ENCODE measurements at regions not wholly inside any gene's neighbourhood (a gene's known extent, or its start where the extent isn't known, plus 50 kb on each side); places are given as distances from the start of the nearest gene placed in this dataset.

GRCh38 chr1:83545066-83545862, 453.7 kb downstream of the TTLL7 start:
- Histone ChIP-seq H3K27ac (no peak overlapping the region), H3K4me3 (no peak overlapping the region), H3K9me3 (replicated peaks in 1 of 3) (no peaks in the 10 kb centered on the region), H3K36me3 (replicated peaks in 1 of 2) (no peaks in the 10 kb centered on the region), H3K4me1 (replicated peaks in 1 of 2) (peaks cover 3 to 11% of the 10 kb centered on the region in 2 donors), H3K27me3 (no peaks in the 10 kb centered on the region)
- no peak for TF ChIP-seq POLR2A (IDR thresholded peaks at IDR 0.05)
- TF ChIP-seq, protein P1, sequence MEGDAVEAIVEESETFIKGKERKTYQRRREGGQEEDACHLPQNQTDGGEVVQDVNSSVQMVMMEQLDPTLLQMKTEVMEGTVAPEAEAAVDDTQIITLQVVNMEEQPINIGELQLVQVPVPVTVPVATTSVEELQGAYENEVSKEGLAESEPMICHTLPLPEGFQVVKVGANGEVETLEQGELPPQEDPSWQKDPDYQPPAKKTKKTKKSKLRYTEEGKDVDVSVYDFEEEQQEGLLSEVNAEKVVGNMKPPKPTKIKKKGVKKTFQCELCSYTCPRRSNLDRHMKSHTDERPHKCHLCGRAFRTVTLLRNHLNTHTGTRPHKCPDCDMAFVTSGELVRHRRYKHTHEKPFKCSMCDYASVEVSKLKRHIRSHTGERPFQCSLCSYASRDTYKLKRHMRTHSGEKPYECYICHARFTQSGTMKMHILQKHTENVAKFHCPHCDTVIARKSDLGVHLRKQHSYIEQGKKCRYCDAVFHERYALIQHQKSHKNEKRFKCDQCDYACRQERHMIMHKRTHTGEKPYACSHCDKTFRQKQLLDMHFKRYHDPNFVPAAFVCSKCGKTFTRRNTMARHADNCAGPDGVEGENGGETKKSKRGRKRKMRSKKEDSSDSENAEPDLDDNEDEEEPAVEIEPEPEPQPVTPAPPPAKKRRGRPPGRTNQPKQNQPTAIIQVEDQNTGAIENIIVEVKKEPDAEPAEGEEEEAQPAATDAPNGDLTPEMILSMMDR (IDR thresholded peaks at IDR 0.05): no peak
- DNase-seq: no peak
- intact Hi-C loops (cut with DNase I): no loop called here
- WGBS, 4 donors: 81 to 93% (median 90%) methylated on average over 5 of the region's 5 CpGs

GRCh38 chr1:83543222-83543973, 455.5 kb downstream of the TTLL7 start:
- no peak for DNase-seq
- TF ChIP-seq, protein P1 (IDR thresholded peaks at IDR 0.05): no peak
- Histone ChIP-seq H3K27ac (no peak overlapping the region), H3K4me1 (replicated peaks in 1 of 2) (peaks cover 3 to 11% of the 10 kb centered on the region in 2 donors), H3K36me3 (replicated peaks in 1 of 2) (no peaks in the 10 kb centered on the region), H3K27me3 (no peaks in the 10 kb centered on the region), H3K4me3 (no peak overlapping the region), H3K9me3 (replicated peaks in 1 of 3) (no peaks in the 10 kb centered on the region)
- intact Hi-C loops (cut with DNase I): no loop called here
- WGBS, 4 donors: 53 to 67% (median 61%) methylated on average over 3 of the region's 3 CpGs

GRCh38 chr1:83531521-83532309, 467.2 kb downstream of the TTLL7 start:
- Histone ChIP-seq H3K4me3 (no peak overlapping the region), H3K9me3 (replicated peaks in 1 of 3) (no peaks in the 10 kb centered on the region), H3K27me3 (no peaks in the 10 kb centered on the region), H3K4me1 (replicated peaks in 1 of 2) (no peaks in the 10 kb centered on the region), H3K36me3 (replicated peaks in 1 of 2) (no peaks in the 10 kb centered on the region), H3K27ac (no peak overlapping the region)
- 77 to 89% (median 81%) methylated on average over 2 of the region's 2 CpGs for WGBS, 4 donors
- no peak for DNase-seq
- TF ChIP-seq, protein P1 (IDR thresholded peaks at IDR 0.05): no peak
- no peak for TF ChIP-seq POLR2A (IDR thresholded peaks at IDR 0.05)
- intact Hi-C loops (cut with DNase I): no loop called here

DNA sequence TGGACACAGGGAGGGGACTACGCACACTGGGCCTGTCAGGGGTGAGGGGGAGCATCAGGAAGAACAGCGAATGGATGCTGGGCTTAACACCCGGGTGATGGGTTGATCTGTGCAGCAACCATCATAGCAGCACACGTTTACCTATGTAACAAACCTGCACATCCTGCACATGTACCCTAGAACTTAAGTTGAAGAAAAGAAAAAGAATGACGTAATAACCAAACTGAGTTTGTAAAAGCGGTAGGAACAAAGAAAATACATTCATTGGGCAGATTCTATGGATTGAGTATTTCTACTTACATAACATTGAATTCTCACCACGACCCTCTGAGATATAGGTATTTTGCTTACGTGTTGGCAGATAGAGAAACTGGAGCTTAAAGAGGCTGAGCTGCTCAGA, 468.4 kb downstream of the TTLL7 start:
- Histone ChIP-seq H3K4me3 (no peak overlapping the region), H3K27ac (no peak overlapping the region), H3K27me3 (no peaks in the 10 kb centered on the region), H3K9me3 (replicated peaks in 1 of 3) (no peaks in the 10 kb centered on the region), H3K4me1 (replicated peaks in 1 of 2) (no peaks in the 10 kb centered on the region), H3K36me3 (replicated peaks in 1 of 2) (no peaks in the 10 kb centered on the region)
- TF ChIP-seq, protein P1 (IDR thresholded peaks at IDR 0.05): no peak
- TF ChIP-seq POLR2A (IDR thresholded peaks at IDR 0.05): no peak
- WGBS, 4 donors: 88 to 96% (median 90%) methylated on average over 8 of the region's 8 CpGs
- intact Hi-C loops (cut with DNase I): no loop called here
- no peak for DNase-seq

All from adrenal gland (tissue), 9 donors.